ENCODE measurements at regions not wholly inside any gene's neighbourhood (a gene's known extent, or its start where the extent isn't known, plus 50 kb on each side); places are given as distances from the start of the nearest gene placed in this dataset.

DNA sequence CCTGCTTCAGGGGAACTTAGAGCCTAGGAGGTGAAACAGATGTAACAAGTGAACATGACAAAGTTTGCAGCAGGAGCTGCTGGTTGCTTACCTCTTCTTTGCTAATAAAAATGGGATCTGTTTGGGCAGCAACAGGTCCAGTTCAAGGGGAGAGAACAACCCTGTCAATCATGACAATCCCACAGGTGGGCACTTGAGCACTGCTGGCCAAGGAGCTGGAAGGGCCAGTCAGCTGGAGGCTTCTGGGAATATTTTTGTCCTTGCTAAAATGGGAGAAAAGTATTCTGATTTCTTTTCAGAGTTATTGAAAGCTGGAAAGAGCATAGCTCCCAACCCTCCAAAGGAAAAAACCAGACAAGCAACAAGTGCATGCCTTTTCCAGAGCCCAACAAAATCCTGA lies 477.7 kb upstream of the SULF2 start:
- Histone ChIP-seq H3K4me3 (replicated peaks; ENCODE audit: insufficient read depth, low read length) (no peak overlapping the region), H3K27me3 (ENCODE audit: insufficient read depth, poor library complexity, severe bottlenecking) (no peaks in the 10 kb centered on the region), H3K27ac (replicated peaks) (no peak overlapping the region)
- TF ChIP-seq CTCF (IDR thresholded peaks at IDR 0.05; ENCODE audit: insufficient read depth, low read length): no peak
- TF ChIP-seq, protein P1, sequence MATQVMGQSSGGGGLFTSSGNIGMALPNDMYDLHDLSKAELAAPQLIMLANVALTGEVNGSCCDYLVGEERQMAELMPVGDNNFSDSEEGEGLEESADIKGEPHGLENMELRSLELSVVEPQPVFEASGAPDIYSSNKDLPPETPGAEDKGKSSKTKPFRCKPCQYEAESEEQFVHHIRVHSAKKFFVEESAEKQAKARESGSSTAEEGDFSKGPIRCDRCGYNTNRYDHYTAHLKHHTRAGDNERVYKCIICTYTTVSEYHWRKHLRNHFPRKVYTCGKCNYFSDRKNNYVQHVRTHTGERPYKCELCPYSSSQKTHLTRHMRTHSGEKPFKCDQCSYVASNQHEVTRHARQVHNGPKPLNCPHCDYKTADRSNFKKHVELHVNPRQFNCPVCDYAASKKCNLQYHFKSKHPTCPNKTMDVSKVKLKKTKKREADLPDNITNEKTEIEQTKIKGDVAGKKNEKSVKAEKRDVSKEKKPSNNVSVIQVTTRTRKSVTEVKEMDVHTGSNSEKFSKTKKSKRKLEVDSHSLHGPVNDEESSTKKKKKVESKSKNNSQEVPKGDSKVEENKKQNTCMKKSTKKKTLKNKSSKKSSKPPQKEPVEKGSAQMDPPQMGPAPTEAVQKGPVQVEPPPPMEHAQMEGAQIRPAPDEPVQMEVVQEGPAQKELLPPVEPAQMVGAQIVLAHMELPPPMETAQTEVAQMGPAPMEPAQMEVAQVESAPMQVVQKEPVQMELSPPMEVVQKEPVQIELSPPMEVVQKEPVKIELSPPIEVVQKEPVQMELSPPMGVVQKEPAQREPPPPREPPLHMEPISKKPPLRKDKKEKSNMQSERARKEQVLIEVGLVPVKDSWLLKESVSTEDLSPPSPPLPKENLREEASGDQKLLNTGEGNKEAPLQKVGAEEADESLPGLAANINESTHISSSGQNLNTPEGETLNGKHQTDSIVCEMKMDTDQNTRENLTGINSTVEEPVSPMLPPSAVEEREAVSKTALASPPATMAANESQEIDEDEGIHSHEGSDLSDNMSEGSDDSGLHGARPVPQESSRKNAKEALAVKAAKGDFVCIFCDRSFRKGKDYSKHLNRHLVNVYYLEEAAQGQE (IDR thresholded peaks at IDR 0.05; ENCODE audit: insufficient replicate concordance, low read depth): no peak
- no peak for TF ChIP-seq GABPA (IDR thresholded peaks at IDR 0.05; ENCODE audit: low read depth)
- no peak for TF ChIP-seq POLR2AphosphoS5 (IDR thresholded peaks at IDR 0.05; ENCODE audit: low read depth)
- no peak for TF ChIP-seq SPI1 (IDR thresholded peaks at IDR 0.05; ENCODE audit: borderline replicate concordance, low read depth)
- no peak for DNase-seq (ENCODE audit: low read depth in 1 of 2, low spot score in 1 of 2)

DNA sequence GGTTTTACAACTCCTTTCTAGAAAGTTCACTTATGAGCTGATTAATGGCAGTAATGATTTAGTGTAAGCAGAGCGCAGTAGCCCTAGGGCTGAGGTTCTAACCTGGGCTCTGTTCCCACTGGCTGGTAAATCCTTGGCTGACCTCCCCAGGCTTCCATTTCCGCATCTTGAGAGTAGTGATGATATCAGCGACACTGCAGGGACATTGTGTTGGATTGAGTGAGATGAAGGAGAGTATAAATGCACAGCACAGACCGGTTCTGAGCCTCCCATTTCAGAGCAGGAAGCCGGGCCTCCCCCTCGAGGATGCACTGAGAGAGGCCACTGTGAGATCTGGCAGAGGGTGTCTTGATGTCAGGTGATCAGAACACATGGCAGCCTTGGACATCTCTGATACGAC lies 477.2 kb upstream of the SULF2 start:
- DNase-seq (ENCODE audit: low read depth in 1 of 2, low spot score in 1 of 2): no peak
- H3K27ac ChIP-seq (replicated peaks): no peak overlapping the region
- H3K4me3 ChIP-seq (replicated peaks; ENCODE audit: insufficient read depth, low read length): no peak overlapping the region
- no peaks in the 10 kb centered on the region for H3K27me3 ChIP-seq (ENCODE audit: insufficient read depth, poor library complexity, severe bottlenecking)
- no peak for TF ChIP-seq CTCF (IDR thresholded peaks at IDR 0.05; ENCODE audit: insufficient read depth, low read length)
- TF ChIP-seq, protein P1 (IDR thresholded peaks at IDR 0.05; ENCODE audit: insufficient replicate concordance, low read depth): no peak
- TF ChIP-seq POLR2AphosphoS5 (IDR thresholded peaks at IDR 0.05; ENCODE audit: low read depth): no peak
- TF ChIP-seq SPI1 (IDR thresholded peaks at IDR 0.05; ENCODE audit: borderline replicate concordance, low read depth): no peak
- no peak for TF ChIP-seq GABPA (IDR thresholded peaks at IDR 0.05; ENCODE audit: low read depth)

DNA sequence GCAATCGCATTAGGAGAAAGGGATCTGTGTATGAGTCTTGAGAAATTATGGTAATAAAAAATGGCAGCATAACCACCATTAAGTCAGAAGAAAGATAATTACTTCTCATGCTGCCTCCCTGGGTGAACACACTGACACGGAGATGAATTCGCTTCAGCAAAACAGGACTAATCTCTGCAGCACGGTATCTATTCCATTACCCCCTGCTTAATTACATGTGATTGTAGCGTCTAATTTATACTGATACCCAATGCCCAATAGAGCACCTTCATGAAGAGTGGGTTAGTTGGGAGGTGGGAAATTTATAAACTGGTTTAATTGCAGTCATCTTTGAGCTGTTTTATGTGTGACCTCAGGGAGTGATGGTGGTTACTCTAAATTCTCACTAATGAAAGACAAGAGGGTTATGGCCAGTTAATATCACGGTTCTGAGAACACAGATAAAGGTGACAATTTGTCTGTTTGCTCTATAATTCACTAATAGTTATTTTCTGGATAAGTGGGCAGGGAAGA lies 476.2 kb upstream of the SULF2 start:
- Histone ChIP-seq H3K27ac (replicated peaks) (no peak overlapping the region), H3K4me3 (replicated peaks; ENCODE audit: insufficient read depth, low read length) (no peak overlapping the region), H3K27me3 (ENCODE audit: insufficient read depth, poor library complexity, severe bottlenecking) (no peaks in the 10 kb centered on the region)
- DNase-seq (ENCODE audit: low read depth in 1 of 2, low spot score in 1 of 2): no peak
- TF ChIP-seq CTCF (IDR thresholded peaks at IDR 0.05; ENCODE audit: insufficient read depth, low read length) (no peak), SPI1 (IDR thresholded peaks at IDR 0.05; ENCODE audit: borderline replicate concordance, low read depth) (no peak), GABPA (IDR thresholded peaks at IDR 0.05; ENCODE audit: low read depth) (no peak), POLR2AphosphoS5 (IDR thresholded peaks at IDR 0.05; ENCODE audit: low read depth) (no peak)
- TF ChIP-seq, protein P1 (IDR thresholded peaks at IDR 0.05; ENCODE audit: insufficient replicate concordance, low read depth): no peak
